BLaER1 treated with 17β-estradiol and CSF1 and Interleukin-3, amounts not matched to agents 10 nM and 100 nM (cell line): ENCODE measurements at regions not wholly inside any gene's neighbourhood (a gene's known extent, or its start where the extent isn't known, plus 50 kb on each side); places are given as distances from the start of the nearest gene placed in this dataset.

ENCODE experiments used
- H3K27ac ChIP-seq, 11 experiments: shearing (Covaris generic); formaldehyde crosslinking; 2 replicates each; pipeline ENCODE4 v1.8.1; 2022
- H3K27me3 ChIP-seq, 11 experiments: shearing (Covaris generic); formaldehyde crosslinking; 2 replicates each; pipeline ENCODE4 v1.8.1; 2022
- H3K36me3 ChIP-seq, 11 experiments: shearing (Covaris generic); formaldehyde crosslinking; 2 replicates each; pipeline ENCODE4 v1.8.1; 2022
- H3K4me1 ChIP-seq, 10 experiments: shearing (Covaris generic); formaldehyde crosslinking; 2 replicates each; pipeline ENCODE4 v1.8.1; 2022
- H3K4me2 ChIP-seq, 11 experiments: shearing (Covaris generic); formaldehyde crosslinking; 2 replicates each; pipeline ENCODE4 v1.8.1; 2022
- H3K4me3 ChIP-seq, 10 experiments: shearing (Covaris generic); formaldehyde crosslinking; 2 replicates each; pipeline ENCODE4 v1.8.1; 2022
- H3K9ac ChIP-seq, 11 experiments: shearing (Covaris generic); formaldehyde crosslinking; 2 replicates each; pipeline ENCODE4 v1.8.1; 2022
- H3K9me3 ChIP-seq, 11 experiments: shearing (Covaris generic); formaldehyde crosslinking; replicated peaks in 1 of 11; 2 replicates each; pipeline ENCODE4 v1.8.1; 2022
- H4K20me1 ChIP-seq, 11 experiments: shearing (Covaris generic); formaldehyde crosslinking; 2 replicates each; pipeline ENCODE4 v1.8.1; 2022
- Cebpa-rat ChIP-seq, 11 experiments: shearing (Covaris generic); IDR thresholded peaks; 2 replicates each; pipeline ENCODE4 v1.8.1; 2022

GRCh38 chr15:56837273-56837672 lies 81.2 kb upstream of the TCF12 start:
- no peaks in the 10 kb centered on the region for H3K36me3 ChIP-seq
- H3K27ac ChIP-seq = no peak overlapping the region
- 0 out of 22 replicates have a peak, but pooled peaks cover 0 to 6% (median 0%) of the 10 kb centered on the region in 11 experiments for H3K9me3 ChIP-seq
- no peak overlapping the region for H3K4me2 ChIP-seq
- no peak for TF ChIP-seq Cebpa-rat (IDR thresholded peaks at IDR 0.05)
- no peaks in the 10 kb centered on the region for H3K27me3 ChIP-seq
- H3K4me1 ChIP-seq = peaks cover 0 to 28% (median 7%) of the 10 kb centered on the region in 10 experiments; a peak in 8 of 20 replicates
- H3K4me3 ChIP-seq = no peak overlapping the region
- H4K20me1 ChIP-seq = no peaks in the 10 kb centered on the region
- no peak overlapping the region for H3K9ac ChIP-seq

- no peak overlapping the region for H3K9ac ChIP-seq
- no peak overlapping the region for H3K27ac ChIP-seq
- peaks cover 0 to 28% (median 7%) of the 10 kb centered on the region in 10 experiments; a peak in 8 of 20 replicates for H3K4me1 ChIP-seq
- no peak overlapping the region for H3K4me3 ChIP-seq
- H4K20me1 ChIP-seq = no peaks in the 10 kb centered on the region
- 0 out of 22 replicates have a peak, but pooled peaks cover 0 to under 1% (median 0%) of the 10 kb centered on the region in 11 experiments for H3K9me3 ChIP-seq
- no peak overlapping the region for H3K4me2 ChIP-seq
- no peaks in the 10 kb centered on the region for H3K27me3 ChIP-seq
- H3K36me3 ChIP-seq = no peaks in the 10 kb centered on the region
- no peak for TF ChIP-seq Cebpa-rat (IDR thresholded peaks at IDR 0.05)
These were observed 82.7 kb upstream of the TCF12 start for GRCh38 chr15:56835718-56836171.

DNA sequence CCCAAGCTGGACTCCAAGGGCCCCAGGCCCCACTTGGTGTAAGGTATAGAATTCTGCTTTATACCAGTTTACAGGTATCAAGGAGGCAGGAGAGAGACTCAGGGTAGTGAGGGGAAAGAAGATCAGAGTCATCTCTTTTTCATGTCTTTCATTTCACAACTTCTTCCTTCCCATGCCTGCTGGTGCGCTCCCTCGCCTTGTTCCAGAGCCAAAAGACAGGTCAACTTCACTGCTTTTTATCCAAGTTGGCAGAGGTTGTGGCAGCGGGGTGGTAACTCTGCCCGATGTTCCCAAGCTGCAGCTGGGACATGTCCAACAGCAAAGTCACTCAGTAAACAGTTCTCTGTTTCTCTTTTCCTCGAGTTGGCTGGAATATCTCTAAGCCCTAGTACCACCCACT lies 86.3 kb upstream of the TCF12 start:
- no peak overlapping the region for H3K4me2 ChIP-seq
- no peaks in the 10 kb centered on the region for H3K36me3 ChIP-seq
- H3K9me3 ChIP-seq = no peaks in the 10 kb centered on the region
- no peak overlapping the region for H3K27ac ChIP-seq
- peaks cover 0 to 18% (median 0%) of the 10 kb centered on the region in 10 experiments; a peak in 4 of 20 replicates for H3K4me1 ChIP-seq
- H3K27me3 ChIP-seq = no peaks in the 10 kb centered on the region
- H3K9ac ChIP-seq = no peak overlapping the region
- no peak overlapping the region for H3K4me3 ChIP-seq
- H4K20me1 ChIP-seq = no peaks in the 10 kb centered on the region
- no peak for TF ChIP-seq Cebpa-rat (IDR thresholded peaks at IDR 0.05)

GRCh38 chr15:56831467-56832005 lies 86.9 kb upstream of the TCF12 start:
- H3K27me3 ChIP-seq = no peaks in the 10 kb centered on the region
- no peak overlapping the region for H3K9ac ChIP-seq
- H3K4me3 ChIP-seq = no peak overlapping the region
- no peaks in the 10 kb centered on the region for H3K36me3 ChIP-seq
- no peaks in the 10 kb centered on the region for H3K9me3 ChIP-seq
- H3K4me1 ChIP-seq = peaks cover 0 to 13% (median 0%) of the 10 kb centered on the region in 10 experiments; a peak in 4 of 20 replicates
- no peak overlapping the region for H3K4me2 ChIP-seq
- TF ChIP-seq Cebpa-rat (IDR thresholded peaks at IDR 0.05) = no peak
- H4K20me1 ChIP-seq = no peaks in the 10 kb centered on the region
- H3K27ac ChIP-seq = no peak overlapping the region

- H3K4me1 ChIP-seq = peaks cover 0 to 31% (median 0%) of the 10 kb centered on the region in 10 experiments; a peak in 6 of 20 replicates
- H3K4me3 ChIP-seq = no peak overlapping the region
- no peaks in the 10 kb centered on the region for H3K27me3 ChIP-seq
- H3K4me2 ChIP-seq = no peak overlapping the region
- no peaks in the 10 kb centered on the region for H3K36me3 ChIP-seq
- H3K27ac ChIP-seq = no peak overlapping the region
- H3K9ac ChIP-seq = no peak overlapping the region
- H4K20me1 ChIP-seq = no peaks in the 10 kb centered on the region
- no peak for TF ChIP-seq Cebpa-rat (IDR thresholded peaks at IDR 0.05)
- H3K9me3 ChIP-seq = no peaks in the 10 kb centered on the region
These were observed 90.9 kb upstream of the ZNF280D start for GRCh38 chr15:56824175-56824574.

GRCh38 chr15:56821721-56822425 lies 88.6 kb upstream of the ZNF280D start:
- Histone ChIP-seq H3K36me3 (no peaks in the 10 kb centered on the region), H3K27ac (no peak overlapping the region), H3K4me1 (peaks cover 0 to 35% (median 0%) of the 10 kb centered on the region in 10 experiments; a peak in 6 of 20 replicates), H3K9me3 (no peaks in the 10 kb centered on the region), H3K4me3 (no peak overlapping the region), H3K4me2 (no peak overlapping the region; a peak in 1 of 22 replicates), H4K20me1 (no peaks in the 10 kb centered on the region), H3K9ac (no peak overlapping the region), H3K27me3 (no peaks in the 10 kb centered on the region)
- TF ChIP-seq Cebpa-rat (IDR thresholded peaks at IDR 0.05) = 0 out of 22 replicates have a peak, but pooled peaks of 1 of the 11 experiments have one; percentile 26

GRCh38 chr15:56820333-56820732 lies 87.0 kb upstream of the ZNF280D start:
- no peaks in the 10 kb centered on the region for H3K36me3 ChIP-seq
- no peak overlapping the region for H3K9ac ChIP-seq
- H3K4me1 ChIP-seq = peaks cover 0 to 47% (median 0%) of the 10 kb centered on the region in 10 experiments; a peak in 6 of 20 replicates
- no peak overlapping the region for H3K4me3 ChIP-seq
- TF ChIP-seq Cebpa-rat (IDR thresholded peaks at IDR 0.05) = no peak
- 0 out of 22 replicates have a peak overlapping the region, but pooled peaks of 1 of the 11 experiments have one; percentile 36 for H3K27ac ChIP-seq
- H4K20me1 ChIP-seq = no peaks in the 10 kb centered on the region
- no peaks in the 10 kb centered on the region for H3K27me3 ChIP-seq
- H3K4me2 ChIP-seq = peak overlapping the region in 3 of 11 experiments; percentile 33 to 40 (median 40); a peak in 5 of 22 replicates
- 0 out of 22 replicates have a peak, but pooled peaks cover 0 to 2% (median 0%) of the 10 kb centered on the region in 11 experiments for H3K9me3 ChIP-seq

GRCh38 chr15:56817321-56818080 lies 84.2 kb upstream of the ZNF280D start:
- TF ChIP-seq Cebpa-rat (IDR thresholded peaks at IDR 0.05) = no peak
- H3K4me1 ChIP-seq = peaks cover 0 to 69% (median 0%) of the 10 kb centered on the region in 10 experiments; a peak in 6 of 20 replicates
- no peaks in the 10 kb centered on the region for H4K20me1 ChIP-seq
- no peak overlapping the region for H3K27ac ChIP-seq
- H3K9ac ChIP-seq = no peak overlapping the region
- 0 out of 22 replicates have a peak, but pooled peaks cover 0 to 8% (median 0%) of the 10 kb centered on the region in 11 experiments for H3K9me3 ChIP-seq
- H3K4me2 ChIP-seq = peak overlapping the region in 2 of 11 experiments; percentile 57 to 61; a peak in 3 of 22 replicates
- H3K4me3 ChIP-seq = no peak overlapping the region
- no peaks in the 10 kb centered on the region for H3K36me3 ChIP-seq
- no peaks in the 10 kb centered on the region for H3K27me3 ChIP-seq

- 0 out of 22 replicates have a peak, but pooled peaks cover 0 to 8% (median 0%) of the 10 kb centered on the region in 11 experiments for H3K9me3 ChIP-seq
- H3K4me2 ChIP-seq = peak overlapping the region in 2 of 11 experiments; percentile 57 to 61; a peak in 4 of 22 replicates
- H3K36me3 ChIP-seq = no peaks in the 10 kb centered on the region
- H3K27ac ChIP-seq = no peak overlapping the region
- H3K9ac ChIP-seq = no peak overlapping the region
- no peaks in the 10 kb centered on the region for H3K27me3 ChIP-seq
- no peak for TF ChIP-seq Cebpa-rat (IDR thresholded peaks at IDR 0.05)
- H3K4me1 ChIP-seq = peaks cover 0 to 73% (median 0%) of the 10 kb centered on the region in 10 experiments; a peak in 6 of 20 replicates
- H3K4me3 ChIP-seq = no peak overlapping the region
- no peaks in the 10 kb centered on the region for H4K20me1 ChIP-seq
These were observed 83.5 kb upstream of the ZNF280D start for GRCh38 chr15:56816781-56817180.
